GM19023 (cell line): ENCODE measurements at regions not wholly inside any gene's neighbourhood (a gene's known extent, or its start where the extent isn't known, plus 50 kb on each side); places are given as distances from the start of the nearest gene placed in this dataset.
"Not testable (repeated sequence)": the region's sequence is repeated elsewhere in the genome, so short reads cannot be mapped to it uniquely, and the experiment has no call there.

Experiments used
- ATAC-seq: cut with Tn5 transposase; IDR thresholded peaks from one replicate; pipeline ENCODE4 v1.9.1; 2021; ENCODE audit warnings: mild to moderate bottlenecking, moderate library complexity; ENCODE audit not compliant: unreplicated experiment

GRCh38 chr5:13248253-13248652 is 696.2 kb downstream of the DNAH5 start:
- ATAC-seq: no peak

DNA sequence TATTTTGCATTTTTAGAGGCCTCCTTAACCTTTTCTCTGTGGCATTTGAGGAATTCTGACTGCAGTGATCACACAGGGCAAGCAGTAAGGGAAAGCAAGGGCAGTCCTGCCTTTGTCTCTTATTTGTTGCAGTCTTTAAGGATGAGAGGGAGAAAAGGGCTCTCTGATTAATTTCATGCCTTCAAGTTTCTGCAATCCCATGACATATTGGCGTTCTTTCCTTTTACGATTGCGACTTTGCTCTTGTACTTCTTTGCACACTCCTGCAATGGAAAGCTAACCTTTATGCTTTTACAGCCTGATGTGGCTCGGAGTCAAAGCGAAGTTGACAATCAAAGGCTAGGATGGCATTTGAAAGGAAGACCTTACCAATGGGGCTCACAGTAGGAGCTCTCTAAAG is 698.4 kb downstream of the DNAH5 start:
- ATAC-seq: no peak

DNA sequence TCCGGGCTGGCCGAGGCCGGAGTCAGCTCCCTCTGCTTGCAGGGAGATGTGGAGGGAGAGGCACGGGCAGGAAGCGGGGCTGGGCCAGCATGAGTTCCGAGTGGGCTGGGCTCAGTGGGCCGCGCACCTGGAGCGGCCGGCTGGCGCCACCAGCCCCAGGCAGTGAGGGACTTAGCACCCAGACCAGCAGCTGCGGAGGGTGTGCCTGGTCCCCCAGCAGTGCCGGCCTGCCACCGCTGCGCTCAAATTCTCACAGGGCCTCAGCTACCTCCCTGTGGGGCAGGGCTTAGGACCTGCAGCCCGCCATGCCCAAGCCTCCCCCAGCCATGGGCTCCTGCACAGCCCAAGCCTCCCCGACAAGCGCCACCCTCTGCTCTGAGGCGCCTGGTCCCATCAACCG is 700.3 kb downstream of the DNAH5 start:
- no peak for ATAC-seq

DNA sequence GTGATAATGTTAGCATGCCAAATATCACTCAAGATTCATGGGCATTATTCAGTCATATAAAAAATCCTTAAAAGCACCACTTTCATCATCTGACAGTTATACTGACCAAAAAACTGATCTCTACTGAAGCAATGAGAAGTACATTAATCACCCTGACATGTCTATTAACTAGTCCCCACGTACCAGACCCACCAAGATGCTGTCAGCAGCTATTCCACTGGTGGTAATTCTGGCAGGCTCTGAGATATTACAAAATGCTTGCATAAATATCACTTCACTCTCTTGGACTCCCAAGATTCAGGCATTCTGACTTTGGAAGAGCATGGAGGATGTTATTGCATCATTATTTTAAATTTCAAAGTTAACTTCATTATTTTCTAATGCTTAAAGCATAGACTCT is 717.0 kb downstream of the DNAH5 start:
- no peak for ATAC-seq

DNA sequence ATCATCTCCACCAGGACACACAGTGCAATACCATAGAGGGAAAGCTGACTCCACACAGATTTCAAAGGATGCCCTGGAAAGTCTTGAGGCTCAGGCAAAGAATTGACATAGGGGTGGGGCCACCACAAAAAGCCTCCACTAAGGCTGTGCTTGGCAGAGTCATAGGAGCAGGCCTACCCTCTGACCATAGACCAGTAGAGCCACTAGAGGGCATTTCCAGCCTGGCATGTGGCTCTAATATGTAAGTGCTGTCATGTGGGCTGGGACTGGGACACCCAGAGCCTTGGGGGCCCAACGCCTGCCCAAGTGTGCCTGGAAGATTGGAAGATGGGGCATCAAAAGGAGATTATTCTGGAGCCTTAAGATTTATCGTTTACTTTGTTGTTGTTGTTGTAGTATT is 726.0 kb downstream of the DNAH5 start:
- ATAC-seq: no peak

- ATAC-seq: no peak
These were observed 726.9 kb downstream of the DNAH5 start for GRCh38 chr5:13217636-13218035.

DNA sequence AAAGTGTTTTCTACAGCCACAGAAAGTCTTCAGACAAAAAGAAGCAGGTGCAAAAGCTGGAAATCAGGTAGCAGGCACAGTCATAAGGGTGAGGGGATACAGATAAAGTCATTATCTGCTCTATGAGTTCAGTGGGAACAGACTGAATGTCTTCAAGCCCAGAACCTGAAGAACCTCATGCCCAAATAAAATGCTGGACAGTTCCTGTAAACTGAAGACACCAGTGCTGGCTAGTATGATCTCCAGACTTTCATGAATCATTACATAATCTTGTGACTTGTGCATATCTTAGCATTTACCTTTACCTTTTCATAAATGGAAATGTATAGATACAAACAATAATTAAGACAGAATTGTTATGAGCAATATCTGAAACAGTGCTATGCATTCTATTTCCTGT is 728.7 kb downstream of the DNAH5 start:
- no peak for ATAC-seq

- ATAC-seq: no peak
These were observed 729.1 kb downstream of the DNAH5 start for GRCh38 chr5:13215370-13215769.

- ATAC-seq: no peak
These were observed 730.3 kb downstream of the DNAH5 start for GRCh38 chr5:13214182-13214581.

DNA sequence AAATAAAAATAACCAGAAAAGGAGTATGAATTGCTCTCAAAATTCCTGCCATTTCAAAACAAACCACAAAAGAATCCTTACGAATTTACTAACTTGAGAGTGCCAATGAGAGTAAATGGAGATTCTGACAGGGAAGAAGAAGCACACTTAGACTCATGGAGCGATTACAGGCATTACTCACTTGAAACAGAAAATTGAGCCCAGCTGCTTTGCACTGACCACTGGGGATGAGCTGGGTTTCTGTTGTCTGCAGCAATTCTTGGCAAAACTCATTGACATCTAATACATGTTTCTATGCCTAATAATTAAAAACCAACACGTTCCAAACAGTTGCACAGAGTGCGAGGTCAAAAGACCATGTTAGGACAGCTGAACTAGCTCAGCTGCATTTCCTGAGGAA is 731.6 kb downstream of the DNAH5 start:
- ATAC-seq: no peak

GRCh38 chr5:13211064-13211463 is 733.4 kb downstream of the DNAH5 start:
- ATAC-seq: no peak

DNA sequence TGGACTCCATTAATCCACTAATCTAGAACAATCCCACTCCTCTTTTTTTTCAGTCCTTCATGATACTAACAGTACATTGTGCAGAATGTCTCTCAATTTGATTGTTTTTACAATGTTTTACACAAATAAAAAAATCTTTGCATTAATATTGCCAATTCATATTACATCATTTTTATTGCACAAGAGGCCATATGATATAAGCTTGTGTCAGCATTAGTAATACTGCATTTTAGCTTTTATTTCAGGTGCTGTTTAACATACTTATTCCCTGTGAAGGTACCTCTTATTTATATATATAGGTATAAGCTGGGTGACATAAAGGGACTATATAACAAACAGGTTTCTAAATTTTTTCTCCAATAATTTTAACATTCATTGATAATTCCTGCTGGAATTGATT is 737.4 kb downstream of the DNAH5 start:
- no peak for ATAC-seq

DNA sequence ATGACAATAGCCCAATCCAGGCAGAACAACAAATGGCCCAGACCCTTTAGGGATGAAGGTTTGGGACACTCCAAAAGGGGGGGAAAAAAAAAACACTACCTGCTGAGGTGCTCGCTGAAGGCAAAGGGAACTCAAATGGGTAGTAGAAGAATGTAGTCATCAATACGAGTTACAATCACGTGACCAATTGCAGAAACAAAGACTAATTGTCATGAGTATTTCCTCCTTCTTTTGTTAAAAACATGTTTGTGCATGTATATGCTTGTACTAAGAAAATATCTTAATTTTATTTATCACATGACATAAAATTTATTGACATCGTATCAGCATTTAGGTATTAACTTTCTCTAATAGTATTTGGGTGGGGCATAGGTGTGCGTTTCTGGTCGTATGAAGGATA is 743.5 kb downstream of the DNAH5 start:
- no peak for ATAC-seq

DNA sequence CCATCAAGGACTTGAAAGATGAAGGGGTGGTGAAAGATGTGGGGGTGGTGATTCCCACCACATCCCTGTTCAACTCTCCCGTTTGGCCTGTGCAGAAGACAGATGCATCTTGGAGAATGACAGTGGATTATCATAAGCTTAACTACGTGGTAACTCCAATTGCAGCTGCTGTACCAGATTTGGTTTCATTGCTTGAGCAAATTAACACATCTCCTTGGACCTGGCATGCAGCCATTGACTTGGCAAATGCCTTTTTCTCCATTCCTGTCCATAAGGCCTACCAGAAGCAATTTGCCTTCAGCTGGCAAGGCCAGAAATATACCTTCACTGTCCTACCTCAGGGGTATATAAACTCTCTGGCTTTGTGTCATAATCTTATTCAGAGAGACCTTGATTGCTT is 746.3 kb downstream of the DNAH5 start:
- ATAC-seq: not testable (repeated sequence)

- no peak for ATAC-seq
These were observed 755.0 kb downstream of the DNAH5 start for GRCh38 chr5:13189532-13189931.

DNA sequence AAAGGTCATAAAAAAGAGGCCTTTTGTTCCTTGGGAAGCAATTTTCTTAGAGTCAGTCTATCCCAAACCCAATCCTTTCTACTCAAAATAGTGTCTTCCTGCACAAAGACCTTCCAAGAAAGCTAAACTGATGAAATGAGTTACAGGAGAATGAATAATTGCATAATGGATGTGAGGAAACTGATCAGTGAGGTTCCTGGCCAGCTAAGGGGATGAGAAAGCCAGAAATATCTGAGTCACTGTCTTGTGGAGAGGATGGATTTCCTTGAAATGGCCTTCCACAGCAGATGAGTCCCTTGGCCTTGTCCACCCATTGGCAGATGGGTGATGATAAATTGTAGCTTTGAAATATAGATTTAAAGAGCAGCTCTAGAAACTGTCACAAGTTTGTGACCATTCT is 756.1 kb downstream of the DNAH5 start:
- ATAC-seq: no peak

DNA sequence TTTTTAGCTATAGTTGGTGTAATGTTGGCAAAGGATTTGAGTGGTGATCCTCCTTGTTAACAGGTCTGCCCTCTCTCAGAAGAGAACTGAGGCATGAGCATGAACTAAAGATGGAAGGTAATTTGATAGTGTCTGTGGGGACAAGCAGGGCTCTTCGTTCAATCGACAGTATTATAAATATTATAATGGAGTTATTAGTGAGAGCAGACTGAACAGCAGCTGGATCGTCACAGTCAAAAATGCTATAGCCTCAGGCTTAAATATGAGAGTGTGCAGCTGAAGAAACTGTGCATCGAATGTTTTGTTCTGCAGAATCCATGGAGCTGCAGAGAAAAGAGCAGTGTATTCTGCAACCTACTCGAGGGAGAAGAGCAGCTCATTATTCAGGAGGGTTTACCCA is 757.3 kb downstream of the DNAH5 start:
- ATAC-seq: no peak

GRCh38 chr5:13186177-13186576 is 758.3 kb downstream of the DNAH5 start:
- no peak for ATAC-seq

DNA sequence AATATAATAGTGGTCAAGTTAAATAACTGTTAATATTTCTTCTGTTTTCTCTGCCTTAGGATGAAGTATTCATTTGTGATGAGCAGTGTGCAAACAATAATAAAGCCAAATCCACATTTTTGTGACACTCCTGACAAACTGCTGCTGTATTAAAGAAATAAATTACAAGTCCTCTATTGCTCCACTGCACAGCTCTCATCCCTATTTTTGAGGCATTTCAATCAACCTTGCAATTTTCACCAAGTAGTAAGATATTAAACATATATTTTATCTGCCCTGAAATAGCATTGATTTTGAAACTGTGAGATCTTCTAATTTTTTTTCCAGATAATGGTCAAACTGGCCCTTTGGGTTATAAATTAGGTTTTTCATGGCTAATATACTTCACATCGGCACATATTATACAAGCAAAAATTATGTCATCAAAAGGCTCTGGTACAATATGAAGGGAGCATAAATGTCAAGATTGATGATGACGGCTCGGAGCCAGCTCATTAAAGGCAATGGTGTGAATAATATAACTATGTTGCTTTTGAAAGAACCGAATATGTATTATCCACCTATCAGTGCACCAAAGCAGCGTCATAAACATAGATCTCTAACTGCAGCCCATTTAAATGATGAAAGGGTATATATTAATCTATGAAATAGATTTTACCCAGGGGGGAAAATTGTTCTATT is 764.9 kb downstream of the DNAH5 start:
- no peak for ATAC-seq

DNA sequence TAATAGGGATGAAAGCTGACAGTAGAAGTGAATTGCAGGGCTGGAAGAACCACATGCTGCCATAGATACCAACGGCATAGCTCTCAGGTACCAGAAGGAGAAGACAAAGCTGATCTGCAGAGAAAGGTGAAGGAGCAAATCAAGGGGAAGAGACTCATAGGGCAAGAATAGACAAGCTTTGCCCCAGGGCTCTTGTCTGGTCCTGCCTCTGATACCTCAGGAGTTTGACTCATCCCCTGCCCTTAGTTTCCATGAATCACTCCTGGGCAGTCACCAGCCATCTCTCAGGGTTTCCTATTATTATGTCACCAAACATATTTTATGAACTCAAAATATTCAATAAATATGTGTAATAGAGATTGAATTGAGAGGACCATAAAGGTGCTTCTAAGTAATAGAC is 800.9 kb downstream of the DNAH5 start:
- ATAC-seq: no peak

DNA sequence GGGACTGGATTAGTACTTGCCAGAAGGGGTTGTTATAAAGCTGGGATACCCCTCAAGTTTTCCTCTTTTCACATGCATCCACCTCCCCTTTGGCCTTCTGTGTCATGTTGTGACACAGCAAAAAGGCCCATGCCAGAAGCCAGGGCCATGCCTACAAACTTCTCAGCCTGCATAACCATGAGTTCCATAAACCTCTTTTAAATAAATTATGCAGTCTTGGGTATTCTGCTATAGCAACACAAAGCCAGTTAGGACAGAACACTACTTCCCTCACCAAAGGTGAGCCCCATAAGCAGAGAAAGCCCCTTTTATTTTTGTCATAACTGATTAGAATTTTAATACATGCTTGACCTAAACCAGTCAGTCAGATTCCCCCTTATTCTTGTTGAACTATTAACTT is 801.3 kb downstream of the DNAH5 start:
- no peak for ATAC-seq

DNA sequence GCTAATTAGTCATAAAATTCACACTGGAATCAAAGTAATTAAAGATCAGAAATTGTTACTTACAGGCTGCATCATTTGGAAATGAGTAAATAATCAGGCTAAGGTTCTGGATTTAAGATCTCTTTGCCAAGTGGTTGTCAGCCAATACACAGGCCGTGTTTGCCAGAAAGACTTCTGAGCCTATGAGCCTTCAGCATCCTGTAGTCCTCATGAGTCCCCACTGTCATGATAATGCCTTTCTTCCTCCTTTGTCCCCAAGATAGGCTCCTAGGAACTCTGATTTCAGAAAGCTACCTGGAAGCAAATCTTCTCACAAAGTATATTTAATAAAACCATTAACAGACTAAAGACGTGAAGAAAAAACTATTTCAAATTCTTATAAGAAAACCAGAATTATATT is 810.5 kb downstream of the DNAH5 start:
- no peak for ATAC-seq

DNA sequence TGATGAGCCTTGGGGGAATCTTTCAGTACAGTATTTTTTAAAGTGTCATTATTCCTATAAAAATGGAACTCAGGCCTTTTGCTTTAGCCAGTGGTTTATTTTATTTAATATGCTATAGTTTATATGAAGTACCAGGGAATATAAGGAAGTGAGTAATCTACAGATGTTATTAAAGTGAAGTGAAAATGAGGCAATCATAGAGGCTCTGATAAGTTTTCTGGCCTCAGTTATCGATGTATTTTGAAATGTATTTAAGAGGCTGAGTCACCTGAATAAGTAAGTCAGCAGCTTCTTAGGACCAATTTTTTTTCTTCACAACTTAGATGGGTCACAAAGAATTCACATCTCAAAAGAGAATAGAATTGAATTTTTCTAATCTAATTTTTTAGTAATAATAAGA is 829.0 kb downstream of the DNAH5 start:
- ATAC-seq: no peak
